NCI-H2029 (cell line): ENCODE measurements at regions not wholly inside any gene's neighbourhood (a gene's known extent, or its start where the extent isn't known, plus 50 kb on each side); places are given as distances from the start of the nearest gene placed in this dataset.

Experiments used
- DNase-seq: peaks from one replicate; lab custom pipeline; 2025; lab: John Stamatoyannopoulos, UW

GRCh38 chr5:124924729-124925128 is 178.3 kb upstream of the ZNF608 start:
- no peak for DNase-seq

DNA sequence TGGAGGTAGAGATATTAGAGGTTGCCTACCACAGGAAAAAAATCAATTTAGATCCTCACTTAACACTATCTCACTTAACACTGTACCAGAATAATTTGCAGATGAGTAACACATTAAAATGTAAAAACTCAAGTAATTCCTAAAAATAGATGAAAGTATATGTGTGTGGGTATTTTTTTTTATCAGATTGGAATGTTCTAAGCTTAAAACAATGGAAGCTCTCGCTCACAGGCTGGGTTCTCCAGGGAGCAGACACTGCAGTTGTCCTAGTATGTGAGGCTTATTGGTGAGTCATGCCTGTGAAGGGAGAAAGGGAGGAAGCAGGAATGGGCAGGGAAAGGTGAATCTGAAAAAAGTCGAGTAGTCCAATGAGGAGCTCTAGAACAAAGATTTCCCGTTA is 181.3 kb upstream of the ZNF608 start:
- DNase-seq, result no peak

DNA sequence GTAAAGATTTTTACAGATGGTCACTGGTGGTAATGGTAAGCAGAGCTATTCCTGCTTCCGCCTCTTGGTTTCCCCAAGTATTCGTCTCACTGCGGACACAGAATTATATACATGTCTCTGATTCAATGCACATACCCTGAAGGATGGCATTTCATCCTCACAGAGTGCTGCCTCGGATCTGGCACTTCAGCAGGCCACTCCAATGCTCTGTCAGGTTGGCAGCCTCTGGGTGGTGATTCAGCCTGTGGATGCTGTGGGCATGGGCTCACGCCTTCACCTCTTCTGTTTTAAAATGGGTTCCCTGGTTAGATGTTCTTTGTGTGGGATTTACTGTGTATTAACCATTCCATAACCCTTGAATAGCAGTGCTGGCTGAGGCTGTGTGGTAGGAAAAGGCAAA is 182.6 kb upstream of the ZNF608 start:
- no peak for DNase-seq

- DNase-seq, result no peak
Measured at GRCh38 chr5:124932791-124933600, 186.6 kb upstream of the ZNF608 start.

DNA sequence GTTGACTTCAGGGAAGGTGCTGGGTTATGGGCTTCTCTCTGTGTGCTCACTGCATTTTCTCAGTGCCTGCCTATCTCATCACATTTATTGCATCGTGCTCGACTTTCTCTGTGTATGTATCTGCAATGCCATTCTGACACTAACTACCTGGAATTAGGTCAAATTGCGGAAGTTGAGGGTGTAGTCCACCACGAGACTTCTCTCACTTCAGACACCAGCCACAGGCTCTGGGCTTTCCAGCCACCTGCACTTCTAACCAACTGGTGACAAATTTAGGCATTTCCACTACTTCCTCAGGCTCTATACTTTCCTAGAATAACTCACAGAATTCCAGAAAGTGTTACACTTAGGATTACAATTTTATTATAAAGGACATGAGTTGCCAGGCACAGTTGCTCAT is 188.6 kb upstream of the ZNF608 start:
- DNase-seq, result no peak

DNA sequence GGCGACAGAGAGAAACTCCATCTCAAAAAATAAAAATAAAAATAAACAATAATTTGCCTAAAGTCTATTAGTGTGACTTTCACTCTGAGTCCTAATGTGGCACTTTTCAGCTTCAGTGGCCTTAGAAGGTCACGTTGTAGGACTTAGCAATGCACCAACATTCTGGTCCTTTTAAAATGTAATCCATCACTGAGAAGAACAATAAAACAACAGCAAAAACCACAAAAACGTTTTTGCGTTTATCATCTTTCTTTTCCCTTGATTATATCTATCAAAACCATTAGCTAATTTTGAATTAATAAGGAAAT is 190.1 kb upstream of the ZNF608 start:
- no peak for DNase-seq

DNA sequence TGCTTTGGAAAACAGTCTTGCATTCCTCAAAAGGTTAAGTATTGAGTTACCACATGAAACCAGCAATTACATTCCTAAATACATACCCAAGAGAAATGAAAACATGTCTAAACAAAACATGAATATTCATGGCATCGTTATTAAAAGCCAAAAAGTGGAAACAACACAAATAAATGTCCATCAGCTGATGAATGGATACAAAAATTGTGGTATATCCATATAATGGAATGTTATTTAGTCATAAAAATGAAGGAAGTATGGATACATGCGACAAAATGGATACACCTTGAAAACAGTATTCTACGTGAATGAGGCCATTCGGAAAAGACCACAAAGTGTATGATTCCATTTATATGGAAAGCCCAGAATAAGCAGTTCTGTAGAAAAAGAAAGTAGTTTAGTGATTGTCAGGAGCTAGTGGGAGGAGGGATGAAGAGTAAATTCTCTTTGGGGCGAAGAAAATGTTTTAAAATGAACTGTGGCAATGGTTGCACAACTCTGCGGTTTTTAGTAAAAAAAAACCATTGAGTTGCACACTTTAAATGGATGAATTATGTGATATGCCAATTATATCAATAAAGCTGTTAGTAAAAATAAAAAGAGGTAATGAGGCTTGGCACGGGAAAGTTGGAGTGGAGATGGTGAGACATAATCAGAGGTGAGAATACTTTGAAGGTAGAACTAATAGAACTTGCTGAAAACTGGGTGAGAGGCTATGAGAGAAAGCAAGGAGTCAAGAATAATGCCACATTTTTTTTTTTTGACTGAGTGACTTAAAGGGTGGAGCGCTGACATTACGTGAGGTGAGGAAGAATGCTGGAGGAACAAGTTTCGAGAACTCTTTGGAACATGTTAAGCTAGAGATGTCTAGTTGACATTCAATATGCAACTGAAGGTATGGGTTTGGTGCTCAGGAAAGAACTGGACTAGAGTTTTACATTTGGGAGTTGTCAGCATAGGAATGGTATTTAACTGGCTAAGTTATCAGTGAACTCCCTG is 194.9 kb upstream of the ZNF608 start:
- DNase-seq, result no peak

DNA sequence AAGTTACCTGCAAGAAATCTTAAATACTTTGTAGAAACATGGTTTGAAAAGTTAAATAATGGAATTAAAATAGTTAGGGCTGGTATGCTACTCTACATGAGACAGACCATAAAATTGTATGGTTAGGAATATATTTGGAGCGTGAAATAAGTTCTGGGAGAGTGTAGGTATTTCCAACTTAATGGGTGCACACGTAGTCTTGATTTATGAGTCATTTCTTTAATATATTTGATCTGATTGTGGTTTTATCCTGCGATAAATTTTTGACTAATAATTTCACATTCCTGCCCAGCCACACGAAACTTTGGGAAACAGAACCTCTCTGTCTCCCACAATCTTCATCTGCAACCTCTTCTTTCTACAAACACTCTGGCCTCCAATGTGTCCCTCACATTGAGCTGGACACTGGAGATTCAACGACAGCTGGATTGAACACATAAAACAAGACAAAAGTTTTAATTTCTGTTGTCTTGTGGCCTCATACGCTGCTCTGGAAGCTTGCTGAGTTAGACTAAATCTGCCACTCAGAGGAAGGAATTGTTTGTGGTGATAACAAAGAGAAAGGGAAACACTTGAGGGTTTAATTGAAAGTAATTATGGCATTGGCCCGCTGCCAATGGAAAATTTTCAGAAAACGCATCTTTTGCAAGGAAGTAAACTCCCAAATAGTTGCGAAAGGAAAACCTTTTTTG is 201.8 kb upstream of the ZNF608 start:
- no peak for DNase-seq

GRCh38 chr5:124948754-124949275 is 202.4 kb upstream of the ZNF608 start:
- no peak for DNase-seq

GRCh38 chr5:124949862-124950261 is 203.4 kb upstream of the ZNF608 start:
- no peak for DNase-seq

- DNase-seq, result no peak
Measured at GRCh38 chr5:124951105-124951504, 204.7 kb upstream of the ZNF608 start.

- DNase-seq, result no peak
Measured at GRCh38 chr5:124951661-124952060, 205.2 kb upstream of the ZNF608 start.

- DNase-seq, result no peak
Measured at GRCh38 chr5:124952079-124952478, 205.6 kb upstream of the ZNF608 start.

DNA sequence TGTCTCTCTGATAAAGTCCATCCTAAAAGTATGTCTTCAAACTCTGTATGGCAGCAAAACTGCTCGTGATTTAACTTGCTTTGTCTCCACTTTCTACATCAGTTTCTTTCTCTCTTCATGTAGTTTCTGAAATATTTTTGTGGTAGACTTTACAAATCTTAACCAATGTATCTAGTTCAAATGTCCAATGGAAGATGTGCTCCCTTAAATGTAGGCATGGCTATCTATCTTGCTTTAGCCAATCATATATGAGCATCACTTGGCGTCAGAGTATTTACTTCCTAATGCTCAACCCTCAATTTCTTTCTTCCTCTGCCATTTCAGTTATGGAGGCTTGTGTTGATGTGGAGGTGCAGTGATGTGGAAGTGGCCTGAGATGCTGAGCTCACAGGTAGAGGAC is 206.1 kb upstream of the ZNF608 start:
- no peak for DNase-seq

- no peak for DNase-seq
Measured at GRCh38 chr5:124954784-124955183, 208.3 kb upstream of the ZNF608 start.

GRCh38 chr5:124956471-124957029 is 210.1 kb upstream of the ZNF608 start:
- DNase-seq, result no peak

GRCh38 chr5:124957063-124957462 is 210.6 kb upstream of the ZNF608 start:
- DNase-seq, result no peak

DNA sequence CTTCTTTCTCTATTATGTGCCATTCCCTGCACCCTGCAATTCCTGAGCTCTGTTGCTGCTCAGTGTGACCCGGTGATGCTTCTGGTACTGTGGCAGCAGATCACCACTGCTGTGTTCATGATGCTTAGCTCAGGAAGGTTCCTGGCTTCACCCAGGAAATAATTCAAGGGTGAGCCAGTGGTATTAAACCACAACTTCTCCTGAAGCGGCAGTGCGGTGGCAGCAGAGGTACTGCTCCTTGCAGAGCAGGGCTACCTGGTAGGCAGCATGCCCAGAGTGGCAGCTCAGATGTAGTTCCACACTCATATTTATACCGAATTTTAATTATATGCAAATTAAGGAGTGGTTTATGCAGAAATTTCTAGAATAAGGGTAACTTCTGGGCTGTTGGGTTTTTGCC is 213.8 kb upstream of the ZNF608 start:
- no peak for DNase-seq

- DNase-seq, result no peak
Measured at GRCh38 chr5:124961521-124961920, 215.1 kb upstream of the ZNF608 start.

GRCh38 chr5:124962111-124962510 is 215.7 kb upstream of the ZNF608 start:
- DNase-seq, result no peak

DNA sequence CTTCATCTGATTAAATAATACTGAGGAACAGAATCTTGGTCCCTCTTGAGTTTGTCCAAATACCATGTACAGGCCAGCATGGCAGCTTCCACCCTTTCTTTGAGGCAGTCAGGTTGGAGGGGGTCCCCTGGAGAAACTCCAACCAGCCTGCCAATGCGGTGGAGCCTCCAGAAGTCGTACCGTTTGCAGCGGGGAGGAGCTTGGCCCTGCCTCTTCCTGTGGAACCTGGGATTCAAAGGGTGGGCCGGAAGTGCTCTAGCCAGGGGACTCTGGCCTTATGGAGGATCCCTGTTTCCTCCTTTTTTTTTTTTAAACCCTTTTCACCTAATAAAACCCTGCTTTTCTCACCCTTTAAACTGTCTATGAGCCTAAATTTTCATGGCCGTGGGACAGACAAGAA is 216.3 kb upstream of the ZNF608 start:
- DNase-seq, result no peak
